Fibroblast of mammary gland (primary cell): ENCODE measurements at regions not wholly inside any gene's neighbourhood (a gene's known extent, or its start where the extent isn't known, plus 50 kb on each side); places are given as distances from the start of the nearest gene placed in this dataset.

Experiments
- DNase-seq: peaks from one replicate; pipeline ENCODE4 v3.0.0-alpha.2; 2010; ENCODE audit warnings: low read depth
- H3K4me3 ChIP-seq: 2 replicates; pipeline ENCODE4 v1.5.1; 2011; ENCODE audit warnings: low read depth, mild to moderate bottlenecking, low read length, moderate library complexity; ENCODE audit not compliant: control insufficient read depth
- TF ChIP-seq, protein P1 (sequence below): conservative IDR thresholded peaks from 2 replicates; pipeline ENCODE4 v1.5.1; 2011; ENCODE audit warnings: low read depth, low read length, inconsistent platforms; ENCODE audit not compliant: control insufficient read depth, insufficient read depth

- DNase-seq = no peak
- no peak overlapping the region for H3K4me3 ChIP-seq
Measured at GRCh38 chr5:107170620-107171019, 500.1 kb downstream of the EFNA5 start.

GRCh38 chr5:107169867-107170266 lies 500.9 kb downstream of the EFNA5 start:
- TF ChIP-seq, protein P1, sequence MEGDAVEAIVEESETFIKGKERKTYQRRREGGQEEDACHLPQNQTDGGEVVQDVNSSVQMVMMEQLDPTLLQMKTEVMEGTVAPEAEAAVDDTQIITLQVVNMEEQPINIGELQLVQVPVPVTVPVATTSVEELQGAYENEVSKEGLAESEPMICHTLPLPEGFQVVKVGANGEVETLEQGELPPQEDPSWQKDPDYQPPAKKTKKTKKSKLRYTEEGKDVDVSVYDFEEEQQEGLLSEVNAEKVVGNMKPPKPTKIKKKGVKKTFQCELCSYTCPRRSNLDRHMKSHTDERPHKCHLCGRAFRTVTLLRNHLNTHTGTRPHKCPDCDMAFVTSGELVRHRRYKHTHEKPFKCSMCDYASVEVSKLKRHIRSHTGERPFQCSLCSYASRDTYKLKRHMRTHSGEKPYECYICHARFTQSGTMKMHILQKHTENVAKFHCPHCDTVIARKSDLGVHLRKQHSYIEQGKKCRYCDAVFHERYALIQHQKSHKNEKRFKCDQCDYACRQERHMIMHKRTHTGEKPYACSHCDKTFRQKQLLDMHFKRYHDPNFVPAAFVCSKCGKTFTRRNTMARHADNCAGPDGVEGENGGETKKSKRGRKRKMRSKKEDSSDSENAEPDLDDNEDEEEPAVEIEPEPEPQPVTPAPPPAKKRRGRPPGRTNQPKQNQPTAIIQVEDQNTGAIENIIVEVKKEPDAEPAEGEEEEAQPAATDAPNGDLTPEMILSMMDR = no peak
- no peak for DNase-seq
- no peak overlapping the region for H3K4me3 ChIP-seq

More at GRCh38 chr5:107170620-107171019, 500.1 kb downstream of the EFNA5 start:
- TF ChIP-seq, protein P1 = no peak

DNA sequence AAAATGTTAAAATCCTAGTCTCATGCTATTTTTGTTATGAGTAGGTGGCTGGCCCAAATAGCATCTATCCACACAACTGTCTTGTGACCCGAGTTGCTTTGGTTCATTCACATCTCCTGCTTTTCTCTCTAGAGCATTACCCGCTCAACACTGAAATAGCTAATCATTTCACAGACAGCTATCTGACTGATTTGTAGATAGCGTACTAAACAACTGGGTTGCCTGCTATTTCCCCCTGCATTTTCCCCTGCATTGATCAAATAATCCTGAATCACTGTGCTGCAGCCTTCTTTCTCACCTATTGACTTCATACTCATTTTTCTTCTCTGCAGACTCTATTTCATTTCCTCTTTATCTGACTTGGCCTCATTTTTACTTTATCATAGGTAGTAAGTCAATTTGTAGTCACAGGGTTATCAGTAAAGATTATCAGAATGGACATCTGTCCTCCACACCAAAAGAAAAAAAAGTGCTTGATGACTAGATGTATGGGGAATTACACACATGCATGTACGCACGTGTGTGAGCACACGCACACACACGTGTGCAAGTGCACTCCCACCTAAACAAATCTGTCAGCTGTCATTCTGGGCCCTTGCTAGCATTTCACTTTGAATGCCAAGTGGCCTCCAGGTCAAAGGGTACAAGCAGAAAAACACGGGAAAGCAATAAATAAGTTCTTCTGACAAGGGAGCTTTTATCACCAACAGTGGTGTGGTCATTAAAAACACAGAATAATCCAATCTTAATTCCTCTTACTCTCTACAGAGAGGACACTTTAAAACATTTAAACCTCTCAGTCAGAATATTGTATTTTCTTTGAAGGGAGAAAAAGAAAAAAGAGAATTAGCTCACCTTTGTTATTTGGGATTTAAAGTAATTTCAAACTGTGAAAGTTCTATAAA lies 501.6 kb downstream of the EFNA5 start:
- no peak overlapping the region for H3K4me3 ChIP-seq
- TF ChIP-seq, protein P1 = no peak
- DNase-seq = no peak

- no peak for DNase-seq
- H3K4me3 ChIP-seq = no peak overlapping the region
- TF ChIP-seq, protein P1 = no peak
Measured at GRCh38 chr5:107168086-107168485, 502.7 kb downstream of the EFNA5 start.

DNA sequence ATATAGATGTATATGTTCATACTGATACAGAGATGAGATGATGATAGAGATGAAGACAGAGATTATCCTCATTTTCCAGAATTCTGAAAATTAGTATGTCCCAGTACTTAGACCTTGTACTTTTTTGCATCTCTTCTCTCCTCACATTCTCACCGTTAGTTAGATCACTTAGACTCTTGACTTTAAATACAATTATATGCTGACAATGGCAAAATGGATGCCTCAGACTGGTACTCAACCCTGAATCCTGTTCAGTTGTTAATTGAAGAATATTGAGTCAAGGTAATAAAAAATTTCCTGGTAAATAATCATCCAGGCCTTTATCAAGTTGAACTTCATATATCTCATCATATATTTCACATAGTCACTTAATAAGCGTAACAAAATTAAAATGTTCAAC lies 505.4 kb downstream of the EFNA5 start:
- TF ChIP-seq, protein P1 = no peak
- no peak overlapping the region for H3K4me3 ChIP-seq
- DNase-seq = no peak

DNA sequence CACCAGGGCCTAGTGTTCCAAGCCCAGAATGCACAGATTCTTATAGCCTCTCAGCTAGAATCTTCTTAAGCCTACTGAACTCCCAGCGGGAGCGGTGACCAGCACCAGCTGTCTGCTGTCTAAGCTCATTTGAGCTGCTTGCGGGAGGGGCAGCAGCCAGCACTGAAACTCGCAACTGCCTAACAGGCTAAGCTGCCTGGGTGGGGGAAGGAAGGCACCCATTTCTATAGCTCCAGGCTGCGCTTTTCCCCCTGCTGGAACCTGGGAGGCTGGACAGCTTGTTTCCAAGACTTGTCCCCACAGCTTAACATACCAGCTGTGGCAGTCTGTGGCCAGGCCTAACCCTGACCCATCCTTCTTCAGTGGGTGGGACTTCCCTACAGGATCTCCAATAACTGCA lies 512.9 kb downstream of the EFNA5 start:
- no peak overlapping the region for H3K4me3 ChIP-seq
- TF ChIP-seq, protein P1 = no peak
- DNase-seq = no peak
